Panc1 (cell line): ENCODE measurements at regions not wholly inside any gene's neighbourhood (a gene's known extent, or its start where the extent isn't known, plus 50 kb on each side); places are given as distances from the start of the nearest gene placed in this dataset.

Experiments used
- CTCF ChIP-seq: fragments of 450-650 bp; IDR thresholded peaks from 2 replicates; pipeline ENCODE4 v1.5.1; 2017; ENCODE audit warnings: mild to moderate bottlenecking
- POLR2AphosphoS5 ChIP-seq: IDR thresholded peaks from 2 replicates; pipeline ENCODE4 v1.6.1; 2012; ENCODE audit warnings: mild to moderate bottlenecking, low read depth, low read length, moderate library complexity
- REST ChIP-seq, 2 experiments: IDR thresholded peaks; 2 replicates each; pipeline ENCODE4 v1.6.1; 2011 to 2012; ENCODE audit warnings: low read depth in 2 of 2, control low read depth in 1 of 2, low read length in 1 of 2, mild to moderate bottlenecking in 1 of 2, moderate library complexity in 1 of 2; ENCODE audit not compliant: insufficient read depth in 1 of 2
- TCF7L2 ChIP-seq: IDR thresholded peaks from 2 replicates; pipeline ENCODE4 v1.6.1; 2011; ENCODE audit warnings: mild to moderate bottlenecking, low read depth, low read length, inconsistent platforms

- TF ChIP-seq CTCF: no peak
- no peak for TF ChIP-seq POLR2AphosphoS5
- TF ChIP-seq REST (IDR thresholded peaks at IDR 0.05; ENCODE audit: insufficient read depth in 1 of 2, low read depth in 2 of 2, low read length in 1 of 2): no peak
- no peak for TF ChIP-seq TCF7L2
Measured at GRCh38 chr4:16952462-16952871, 54.0 kb upstream of the LDB2 start.
